SH-SY5Y (cell line): ENCODE measurements at regions not wholly inside any gene's neighbourhood (a gene's known extent, or its start where the extent isn't known, plus 50 kb on each side); places are given as distances from the start of the nearest gene placed in this dataset.

ENCODE experiments used
- GATA2 ChIP-seq: IDR thresholded peaks from 2 replicates; pipeline ENCODE4 v1.6.1; 2011; ENCODE audit warnings: mild to moderate bottlenecking, low read depth, low read length
- GATA3 ChIP-seq: IDR thresholded peaks from 2 replicates; pipeline ENCODE4 v1.6.1; 2011; ENCODE audit warnings: low read depth, mild to moderate bottlenecking, low read length, moderate library complexity

- no peak for TF ChIP-seq GATA2
- no peak for TF ChIP-seq GATA3
Measured at GRCh38 chr10:33927347-33927746, 592.9 kb upstream of the NRP1 start.
